Tibial artery (tissue), 4 donors: ENCODE measurements at regions not wholly inside any gene's neighbourhood (a gene's known extent, or its start where the extent isn't known, plus 50 kb on each side); places are given as distances from the start of the nearest gene placed in this dataset.

Experiments used
- DNase-seq, 2 donors: peaks; one replicate each; pipeline ENCODE4 v3.0.0-alpha.2; 2019
- H3K27ac ChIP-seq, 2 donors: fragments of 200-600 bp; sonication (generic) in 1 of 2; 1 replicate in 1 of 2; 2 replicates in 1 of 2; pipeline ENCODE4 v1.5.1; 2018 to 2019; ENCODE audit warnings: mild to moderate bottlenecking in 1 of 2
- H3K27me3 ChIP-seq, 2 donors: fragments of 200-600 bp; sonication (generic) in 1 of 2; one replicate each; pipeline versions ENCODE4 v1.5.1 to v1.6.0; 2016 to 2019
- H3K36me3 ChIP-seq, 3 donors: fragments of 200-600 bp; sonication (generic) in 2 of 3; one replicate each; pipeline ENCODE4 v1.5.1; 2016 to 2019; ENCODE audit warnings: mild to moderate bottlenecking in 2 of 3
- H3K4me1 ChIP-seq, 4 donors: fragments of 200-600 bp; sonication (generic) in 2 of 4; 1 replicate in 3 of 4; 2 replicates in 1 of 4; pipeline ENCODE4 v1.5.1; 2016 to 2019
- H3K4me3 ChIP-seq, 2 donors: fragments of 200-600 bp; sonication (generic) in 1 of 2; 1 replicate in 1 of 2; 2 replicates in 1 of 2; pipeline ENCODE4 v1.5.1; 2018 to 2019; ENCODE audit warnings: mild to moderate bottlenecking in 2 of 2
- H3K9me3 ChIP-seq, 3 donors: fragments of 200-600 bp; sonication (generic) in 1 of 3; one replicate each; pipeline ENCODE4 v1.5.1; 2016 to 2019
- CTCF ChIP-seq, 2 experiments: fragments of 200-600 bp in 1 of 2; fragments of 450-650 bp in 1 of 2; IDR thresholded peaks; one replicate each; pipeline ENCODE4 v1.5.1; 2017 to 2019; ENCODE audit warnings: antibody characterized with exemption in 2 of 2, mild to moderate bottlenecking in 1 of 2, moderate library complexity in 1 of 2
- intact Hi-C: fragments of 100-400 bp; cut with DNase I; formaldehyde crosslinking; loops from one replicate; pipeline ENCODE4 v1.15.0; 2023; ENCODE audit warnings: low total_unique reads

GRCh38 chr2:7940723-7941122, 741.1 kb upstream of the ID2 start:
- H3K27ac ChIP-seq, result no peak overlapping the region
- H3K9me3 ChIP-seq, result no peaks in the 10 kb centered on the region

GRCh38 chr2:7943446-7943845, 738.4 kb upstream of the ID2 start:
- intact Hi-C loops, result no loop called here
- TF ChIP-seq CTCF (IDR thresholded peaks at IDR 0.05), result no peak
- no peaks in the 10 kb centered on the region for H3K4me1 ChIP-seq
- H3K27me3 ChIP-seq, result no peaks in the 10 kb centered on the region
- H3K36me3 ChIP-seq, result no peaks in the 10 kb centered on the region
- DNase-seq, result no peak
- no peaks in the 10 kb centered on the region for H3K9me3 ChIP-seq
- H3K4me3 ChIP-seq, result no peak overlapping the region
- no peak overlapping the region for H3K27ac ChIP-seq

More at GRCh38 chr2:7940723-7941122, 741.1 kb upstream of the ID2 start:
- no peak overlapping the region for H3K4me3 ChIP-seq
- no peaks in the 10 kb centered on the region for H3K36me3 ChIP-seq
- H3K4me1 ChIP-seq, result no peaks in the 10 kb centered on the region
- no peaks in the 10 kb centered on the region for H3K27me3 ChIP-seq
- no peak for DNase-seq
- TF ChIP-seq CTCF (IDR thresholded peaks at IDR 0.05), result no peak
- intact Hi-C loops, result no loop called here

- Histone ChIP-seq H3K9me3 (no peaks in the 10 kb centered on the region), H3K36me3 (no peaks in the 10 kb centered on the region), H3K4me1 (peaks cover 0 to 13% (median 9%) of the 10 kb centered on the region in 4 donors), H3K27me3 (no peaks in the 10 kb centered on the region), H3K4me3 (no peak overlapping the region), H3K27ac (no peak overlapping the region)
- DNase-seq, result no peak
- no peak for TF ChIP-seq CTCF (IDR thresholded peaks at IDR 0.05)
- intact Hi-C loops, result no loop called here
Measured at GRCh38 chr2:7945026-7945425, 736.8 kb upstream of the ID2 start.

- intact Hi-C loops, result loop anchor here (5.0 kb wide), 1 partner anchor 52 kb away; no protein-coding TSS in a partner anchor
- peak overlapping the region; percentile 62 to 74 for H3K27ac ChIP-seq
Measured at GRCh38 chr2:7950035-7950612, 731.7 kb upstream of the ID2 start.

GRCh38 chr2:7951001-7951400, 730.9 kb upstream of the ID2 start:
- no peaks in the 10 kb centered on the region for H3K27me3 ChIP-seq
- intact Hi-C loops, result loop anchor here (5.0 kb wide), 1 partner anchor 51 kb away; no protein-coding TSS in a partner anchor
- H3K36me3 ChIP-seq, result no peaks in the 10 kb centered on the region
- DNase-seq, result no peak
- H3K9me3 ChIP-seq, result no peaks in the 10 kb centered on the region
- H3K27ac ChIP-seq, result peak overlapping the region; percentile 62 to 74
- no peak for TF ChIP-seq CTCF (IDR thresholded peaks at IDR 0.05)
- H3K4me1 ChIP-seq, result peaks cover 0 to 24% (median 13%) of the 10 kb centered on the region in 4 donors
- no peak overlapping the region for H3K4me3 ChIP-seq

More at GRCh38 chr2:7950035-7950612, 731.7 kb upstream of the ID2 start:
- TF ChIP-seq CTCF (IDR thresholded peaks at IDR 0.05), result no peak
- Histone ChIP-seq H3K9me3 (no peaks in the 10 kb centered on the region), H3K27me3 (no peaks in the 10 kb centered on the region), H3K4me3 (no peak overlapping the region), H3K4me1 (peaks cover 0 to 24% (median 13%) of the 10 kb centered on the region in 4 donors), H3K36me3 (no peaks in the 10 kb centered on the region)
- DNase-seq, result peak in 1 of 2 donors; percentile 72
